ENCODE measurements at regions not wholly inside any gene's neighbourhood (a gene's known extent, or its start where the extent isn't known, plus 50 kb on each side); places are given as distances from the start of the nearest gene placed in this dataset.

- no peaks in the 10 kb centered on the region for H3K4me1 ChIP-seq
- no peak overlapping the region for H3K27ac ChIP-seq
- intact Hi-C loops (cut with DNase I): no loop called here
- no peak for ATAC-seq
- no peaks in the 10 kb centered on the region for H3K9me3 ChIP-seq
- WGBS, 4 donors: 76 to 89% (median 85%) methylated on average over 2 of the region's 2 CpGs
- no peak for DNase-seq
- no peaks in the 10 kb centered on the region for H3K36me3 ChIP-seq
- no peak for TF ChIP-seq POLR2A (IDR thresholded peaks at IDR 0.05)
- TF ChIP-seq CTCF (IDR thresholded peaks at IDR 0.05): no peak
- H3K4me3 ChIP-seq: no peak overlapping the region
- no peaks in the 10 kb centered on the region for H3K27me3 ChIP-seq
These were observed 136.9 kb downstream of the FAT3 start for GRCh38 chr11:92361551-92361950.

- WGBS, 4 donors: 78 to 93% (median 84%) methylated on average over 1 of the region's 1 CpG
- intact Hi-C loops (cut with DNase I): no loop called here
- Histone ChIP-seq H3K4me1 (no peaks in the 10 kb centered on the region), H3K36me3 (no peaks in the 10 kb centered on the region), H3K4me3 (no peak overlapping the region), H3K27me3 (no peaks in the 10 kb centered on the region), H3K27ac (no peak overlapping the region), H3K9me3 (no peaks in the 10 kb centered on the region)
- ATAC-seq (no peak), DNase-seq (no peak)
- no peak for TF ChIP-seq CTCF (IDR thresholded peaks at IDR 0.05)
- TF ChIP-seq POLR2A (IDR thresholded peaks at IDR 0.05): no peak
These were observed 138.4 kb downstream of the FAT3 start for GRCh38 chr11:92362989-92363388.

GRCh38 chr11:92364177-92364576 lies 139.6 kb downstream of the FAT3 start:
- Histone ChIP-seq H3K9me3 (no peaks in the 10 kb centered on the region), H3K4me3 (no peak overlapping the region), H3K27ac (no peak overlapping the region), H3K36me3 (no peaks in the 10 kb centered on the region), H3K27me3 (no peaks in the 10 kb centered on the region), H3K4me1 (no peaks in the 10 kb centered on the region)
- WGBS, 4 donors: 85 to 92% (median 89%) methylated on average over 4 of the region's 4 CpGs
- intact Hi-C loops (cut with DNase I): no loop called here
- DNase-seq (no peak), ATAC-seq (no peak)
- no peak for TF ChIP-seq CTCF (IDR thresholded peaks at IDR 0.05)
- TF ChIP-seq POLR2A (IDR thresholded peaks at IDR 0.05): no peak

GRCh38 chr11:92376146-92376599 lies 151.6 kb downstream of the FAT3 start:
- no peak for ATAC-seq
- Histone ChIP-seq H3K36me3 (no peaks in the 10 kb centered on the region), H3K4me1 (no peaks in the 10 kb centered on the region), H3K27ac (no peak overlapping the region), H3K27me3 (no peaks in the 10 kb centered on the region), H3K4me3 (no peak overlapping the region), H3K9me3 (no peaks in the 10 kb centered on the region)
- no peak for DNase-seq
- WGBS, 4 donors: 30 to 64% (median 53%) methylated on average over 3 of the region's 3 CpGs
- intact Hi-C loops (cut with DNase I): no loop called here
- TF ChIP-seq CTCF (IDR thresholded peaks at IDR 0.05) (no peak), POLR2A (IDR thresholded peaks at IDR 0.05) (no peak)

All from heart left ventricle (tissue), 16 donors.